Ishikawa (cell line): ENCODE measurements at regions not wholly inside any gene's neighbourhood (a gene's known extent, or its start where the extent isn't known, plus 50 kb on each side); places are given as distances from the start of the nearest gene placed in this dataset.
A peak's percentile ranks its signal among the peaks of the same experiment; 100 is the strongest.

Experiments used
- CEBPB ChIP-seq: IDR thresholded peaks from 2 replicates; pipeline ENCODE4 v1.6.1; 2012
- CREB1 ChIP-seq: IDR thresholded peaks from 2 replicates; pipeline ENCODE4 v1.6.1; 2012; ENCODE audit warnings: low read depth
- EGR1 ChIP-seq: IDR thresholded peaks from 2 replicates; pipeline ENCODE4 v1.6.1; 2012
- EP300 ChIP-seq: IDR thresholded peaks from 2 replicates; pipeline ENCODE4 v1.6.1; 2012; ENCODE audit warnings: borderline replicate concordance
- FOXM1 ChIP-seq: IDR thresholded peaks from 2 replicates; pipeline ENCODE4 v1.6.1; 2012; ENCODE audit warnings: low read depth, borderline replicate concordance
- MAX ChIP-seq: IDR thresholded peaks from 2 replicates; pipeline ENCODE4 v1.6.1; 2012
- NFIC ChIP-seq: IDR thresholded peaks from 2 replicates; pipeline ENCODE4 v1.6.1; 2012
- RAD21 ChIP-seq: IDR thresholded peaks from 2 replicates; pipeline ENCODE4 v1.6.1; 2012; ENCODE audit warnings: low read depth
- TAF1 ChIP-seq: IDR thresholded peaks from 2 replicates; pipeline ENCODE4 v1.6.1; 2012; ENCODE audit warnings: low read depth, mild to moderate bottlenecking
- TCF12 ChIP-seq: IDR thresholded peaks from 2 replicates; pipeline ENCODE4 v1.6.1; 2012; ENCODE audit warnings: low read depth
- TEAD4 ChIP-seq: IDR thresholded peaks from 2 replicates; pipeline ENCODE4 v1.6.1; 2012
- YY1 ChIP-seq: IDR thresholded peaks from 2 replicates; pipeline ENCODE4 v1.6.1; 2012; ENCODE audit warnings: low read depth
- ZBTB7A ChIP-seq: IDR thresholded peaks from 2 replicates; pipeline ENCODE4 v1.6.1; 2012; ENCODE audit warnings: low read depth
- TF ChIP-seq, protein P1 (sequence below): IDR thresholded peaks from 2 replicates; pipeline ENCODE4 v1.6.1; 2012
- TF ChIP-seq, protein P2 (sequence below): IDR thresholded peaks from 2 replicates; pipeline ENCODE4 v1.6.1; 2012; ENCODE audit warnings: low read depth, mild to moderate bottlenecking

- TF ChIP-seq YY1 (peak; percentile 62; the same call in 1 of the 2 replicates), MAX (peak; percentile 71)
- TF ChIP-seq, protein P1, sequence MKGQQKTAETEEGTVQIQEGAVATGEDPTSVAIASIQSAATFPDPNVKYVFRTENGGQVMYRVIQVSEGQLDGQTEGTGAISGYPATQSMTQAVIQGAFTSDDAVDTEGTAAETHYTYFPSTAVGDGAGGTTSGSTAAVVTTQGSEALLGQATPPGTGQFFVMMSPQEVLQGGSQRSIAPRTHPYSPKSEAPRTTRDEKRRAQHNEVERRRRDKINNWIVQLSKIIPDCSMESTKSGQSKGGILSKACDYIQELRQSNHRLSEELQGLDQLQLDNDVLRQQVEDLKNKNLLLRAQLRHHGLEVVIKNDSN: no peak
Measured at GRCh38 chr5:115072266-115073064, 97.2 kb downstream of the TRIM36 start.

DNA sequence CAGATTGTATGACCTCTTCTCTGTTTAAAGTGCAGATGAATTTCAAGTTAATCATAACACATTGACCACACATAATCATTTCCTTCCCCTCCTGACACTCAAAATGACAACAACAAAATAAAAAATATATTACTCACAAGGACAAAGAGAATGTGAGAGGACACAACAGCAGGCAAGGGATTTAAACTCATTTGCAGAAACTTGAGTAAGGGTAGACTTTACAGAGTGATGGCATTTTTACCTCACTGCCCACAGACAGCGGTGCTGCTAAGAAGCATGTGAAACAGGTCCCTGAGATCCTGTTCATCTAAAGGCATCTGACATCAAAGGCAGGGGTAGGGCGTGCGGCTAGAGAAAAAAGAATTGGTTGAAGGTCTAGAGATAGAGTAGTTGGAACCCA, 99.0 kb downstream of the TRIM36 start:
- TF ChIP-seq ZBTB7A: no peak

DNA sequence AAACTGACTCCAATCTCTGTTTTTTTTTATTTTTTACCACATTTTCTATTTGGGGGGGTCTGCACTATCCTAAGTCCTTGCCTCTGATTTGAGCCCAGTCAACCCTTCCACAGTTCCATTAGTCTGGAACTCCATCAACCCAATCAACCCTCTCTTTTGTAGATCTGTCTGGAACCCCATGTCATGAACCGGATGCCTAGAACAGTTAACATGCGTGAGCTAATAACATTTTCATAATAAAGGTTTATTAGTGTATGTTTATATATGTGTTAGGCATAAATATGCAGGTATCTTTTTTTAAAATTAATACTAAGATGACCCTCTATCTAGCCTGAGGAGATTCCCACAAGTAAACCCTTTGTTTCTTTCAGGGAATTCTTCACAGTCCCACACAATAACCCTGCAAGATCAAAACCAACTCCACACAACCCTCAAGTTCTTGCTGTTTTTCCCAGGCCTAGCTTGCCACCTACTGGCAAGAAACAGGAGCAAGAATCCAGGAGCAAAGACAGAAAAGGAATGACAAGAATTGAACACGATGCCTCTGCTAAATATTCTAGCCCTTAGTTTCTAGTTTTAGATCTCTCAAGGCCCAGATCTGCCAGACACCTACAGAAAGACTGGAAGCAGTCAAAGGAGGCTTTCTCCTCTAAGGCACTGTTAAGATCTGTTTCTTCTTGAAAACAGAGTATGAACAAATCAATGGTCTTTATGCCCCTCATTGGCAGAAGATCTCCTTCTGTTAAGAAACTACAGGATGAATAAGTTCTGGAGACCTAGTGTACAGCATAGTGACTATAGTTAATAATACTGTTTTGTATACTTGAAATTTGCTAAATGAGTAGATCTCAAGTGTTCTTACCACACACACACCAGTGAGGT, 100.4 kb downstream of the TRIM36 start:
- TF ChIP-seq RAD21 (peak; percentile 91), NFIC (no peak)

DNA sequence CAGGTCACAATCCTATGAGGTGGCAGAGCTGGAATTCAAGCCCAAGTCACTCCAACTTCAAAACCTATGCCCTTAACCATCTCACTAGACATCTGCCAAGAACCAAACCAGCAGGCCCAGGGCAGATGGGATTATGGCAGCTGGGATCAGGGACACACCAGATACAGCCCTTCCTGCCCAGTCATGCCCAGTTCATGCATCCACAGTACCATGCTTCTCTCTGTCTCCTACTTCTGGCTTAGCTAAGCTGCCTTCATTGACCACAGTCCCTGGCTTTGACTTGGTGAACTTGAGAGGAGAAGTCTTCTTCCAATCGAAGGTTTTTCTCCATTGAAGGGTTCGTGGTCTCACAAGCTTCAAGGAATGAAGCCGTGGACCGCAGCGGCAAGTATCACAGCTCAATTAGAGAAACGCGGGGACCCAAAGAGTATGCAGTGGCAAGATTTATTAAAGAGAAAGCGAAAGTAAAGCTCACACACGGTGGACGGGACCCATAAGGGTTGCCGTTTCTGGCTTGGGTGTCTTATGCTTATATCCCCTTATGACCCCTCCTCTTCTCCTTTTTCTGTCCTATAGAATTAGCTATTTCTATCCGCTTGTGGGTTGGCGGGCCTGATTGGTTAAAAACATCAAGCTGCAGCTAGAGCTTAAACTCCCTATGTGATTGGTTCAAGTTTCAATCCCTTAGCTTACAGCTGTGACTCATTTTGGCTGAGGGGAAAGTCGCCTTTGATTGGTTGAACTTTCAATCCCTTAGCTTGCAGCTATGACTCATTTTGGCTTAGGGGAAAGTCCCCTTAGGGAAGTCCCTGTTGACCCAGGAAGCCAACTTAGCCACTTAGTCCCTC, 101.2 kb downstream of the TRIM36 start:
- no peak for TF ChIP-seq YY1
- TF ChIP-seq NFIC: no peak
- TF ChIP-seq FOXM1: no peak
- no peak for TF ChIP-seq TEAD4
- TF ChIP-seq, protein P1: no peak
- TF ChIP-seq ZBTB7A: no peak
- TF ChIP-seq TAF1: no peak
- no peak for TF ChIP-seq EP300
- TF ChIP-seq CREB1: no peak
- no peak for TF ChIP-seq TCF12
- TF ChIP-seq CEBPB: no peak
- TF ChIP-seq, protein P2, sequence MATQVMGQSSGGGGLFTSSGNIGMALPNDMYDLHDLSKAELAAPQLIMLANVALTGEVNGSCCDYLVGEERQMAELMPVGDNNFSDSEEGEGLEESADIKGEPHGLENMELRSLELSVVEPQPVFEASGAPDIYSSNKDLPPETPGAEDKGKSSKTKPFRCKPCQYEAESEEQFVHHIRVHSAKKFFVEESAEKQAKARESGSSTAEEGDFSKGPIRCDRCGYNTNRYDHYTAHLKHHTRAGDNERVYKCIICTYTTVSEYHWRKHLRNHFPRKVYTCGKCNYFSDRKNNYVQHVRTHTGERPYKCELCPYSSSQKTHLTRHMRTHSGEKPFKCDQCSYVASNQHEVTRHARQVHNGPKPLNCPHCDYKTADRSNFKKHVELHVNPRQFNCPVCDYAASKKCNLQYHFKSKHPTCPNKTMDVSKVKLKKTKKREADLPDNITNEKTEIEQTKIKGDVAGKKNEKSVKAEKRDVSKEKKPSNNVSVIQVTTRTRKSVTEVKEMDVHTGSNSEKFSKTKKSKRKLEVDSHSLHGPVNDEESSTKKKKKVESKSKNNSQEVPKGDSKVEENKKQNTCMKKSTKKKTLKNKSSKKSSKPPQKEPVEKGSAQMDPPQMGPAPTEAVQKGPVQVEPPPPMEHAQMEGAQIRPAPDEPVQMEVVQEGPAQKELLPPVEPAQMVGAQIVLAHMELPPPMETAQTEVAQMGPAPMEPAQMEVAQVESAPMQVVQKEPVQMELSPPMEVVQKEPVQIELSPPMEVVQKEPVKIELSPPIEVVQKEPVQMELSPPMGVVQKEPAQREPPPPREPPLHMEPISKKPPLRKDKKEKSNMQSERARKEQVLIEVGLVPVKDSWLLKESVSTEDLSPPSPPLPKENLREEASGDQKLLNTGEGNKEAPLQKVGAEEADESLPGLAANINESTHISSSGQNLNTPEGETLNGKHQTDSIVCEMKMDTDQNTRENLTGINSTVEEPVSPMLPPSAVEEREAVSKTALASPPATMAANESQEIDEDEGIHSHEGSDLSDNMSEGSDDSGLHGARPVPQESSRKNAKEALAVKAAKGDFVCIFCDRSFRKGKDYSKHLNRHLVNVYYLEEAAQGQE: no peak
- TF ChIP-seq RAD21: no peak
- TF ChIP-seq EGR1: no peak
- no peak for TF ChIP-seq MAX

DNA sequence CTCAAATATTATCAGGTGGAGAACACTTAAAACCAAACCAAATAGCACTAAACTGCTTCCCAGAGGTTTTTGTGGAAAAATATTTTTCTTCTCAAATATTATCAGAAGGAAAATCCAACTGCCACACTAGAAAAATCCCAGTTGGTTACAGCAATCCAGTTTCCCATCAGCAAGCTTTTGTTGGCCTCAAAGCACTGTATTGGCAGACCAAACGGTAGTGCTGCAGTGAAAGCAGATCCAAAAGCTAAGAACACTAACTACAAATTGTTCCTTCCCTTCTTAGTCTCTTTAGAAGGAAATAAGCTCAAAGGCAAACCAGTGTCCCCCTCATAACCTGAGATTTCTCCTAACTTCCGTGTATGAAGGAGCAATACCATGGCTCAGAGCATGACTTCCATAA, 105.3 kb downstream of the TRIM36 start:
- no peak for TF ChIP-seq NFIC
- TF ChIP-seq TEAD4: no peak
- TF ChIP-seq, protein P1: no peak
- TF ChIP-seq EP300: no peak
- TF ChIP-seq MAX: no peak
- TF ChIP-seq TAF1: no peak
- TF ChIP-seq TCF12: no peak
- TF ChIP-seq CEBPB: no peak
- no peak for TF ChIP-seq CREB1
- no peak for TF ChIP-seq YY1
- no peak for TF ChIP-seq EGR1
- no peak for TF ChIP-seq RAD21
- TF ChIP-seq FOXM1: no peak
- no peak for TF ChIP-seq ZBTB7A
- TF ChIP-seq, protein P2: no peak
